ENCODE measurements at regions not wholly inside any gene's neighbourhood (a gene's known extent, or its start where the extent isn't known, plus 50 kb on each side); places are given as distances from the start of the nearest gene placed in this dataset.
"Not testable (repeated sequence)": the region's sequence is repeated elsewhere in the genome, so short reads cannot be mapped to it uniquely, and the experiment has no call there.

DNA sequence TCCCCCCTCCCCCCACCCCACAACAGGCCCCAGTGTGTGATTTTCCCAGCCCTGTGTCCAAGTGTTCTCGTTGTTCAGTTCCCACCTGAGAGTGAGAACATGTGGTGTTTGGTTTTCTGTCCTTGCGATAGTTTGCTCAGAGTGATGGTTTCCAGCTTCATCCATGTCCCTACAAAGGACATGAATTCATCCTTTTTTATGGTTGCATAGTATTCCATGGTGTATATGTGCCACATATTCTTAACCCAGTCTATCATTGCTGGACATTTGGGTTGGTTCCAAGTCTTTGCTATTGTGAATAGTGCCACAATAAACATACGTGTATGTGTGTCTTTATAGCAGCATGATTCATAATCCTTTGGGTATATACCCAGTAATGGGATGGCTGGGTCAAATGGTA, 81.1 kb upstream of the ALX4 start:
- TF ChIP-seq, protein P1, sequence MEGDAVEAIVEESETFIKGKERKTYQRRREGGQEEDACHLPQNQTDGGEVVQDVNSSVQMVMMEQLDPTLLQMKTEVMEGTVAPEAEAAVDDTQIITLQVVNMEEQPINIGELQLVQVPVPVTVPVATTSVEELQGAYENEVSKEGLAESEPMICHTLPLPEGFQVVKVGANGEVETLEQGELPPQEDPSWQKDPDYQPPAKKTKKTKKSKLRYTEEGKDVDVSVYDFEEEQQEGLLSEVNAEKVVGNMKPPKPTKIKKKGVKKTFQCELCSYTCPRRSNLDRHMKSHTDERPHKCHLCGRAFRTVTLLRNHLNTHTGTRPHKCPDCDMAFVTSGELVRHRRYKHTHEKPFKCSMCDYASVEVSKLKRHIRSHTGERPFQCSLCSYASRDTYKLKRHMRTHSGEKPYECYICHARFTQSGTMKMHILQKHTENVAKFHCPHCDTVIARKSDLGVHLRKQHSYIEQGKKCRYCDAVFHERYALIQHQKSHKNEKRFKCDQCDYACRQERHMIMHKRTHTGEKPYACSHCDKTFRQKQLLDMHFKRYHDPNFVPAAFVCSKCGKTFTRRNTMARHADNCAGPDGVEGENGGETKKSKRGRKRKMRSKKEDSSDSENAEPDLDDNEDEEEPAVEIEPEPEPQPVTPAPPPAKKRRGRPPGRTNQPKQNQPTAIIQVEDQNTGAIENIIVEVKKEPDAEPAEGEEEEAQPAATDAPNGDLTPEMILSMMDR (IDR thresholded peaks at IDR 0.05; ENCODE audit: low read depth, low read length) = not testable (repeated sequence)
- TF ChIP-seq EZH2phosphoT487 (IDR thresholded peaks at IDR 0.05; ENCODE audit: low read depth) = not testable (repeated sequence)

Measured in OCI-LY3 (cell line).